ENCODE measurements at regions not wholly inside any gene's neighbourhood (a gene's known extent, or its start where the extent isn't known, plus 50 kb on each side); places are given as distances from the start of the nearest gene placed in this dataset.

GRCh38 chr6:169946971-169947370 lies 195.5 kb downstream of the ERMARD start:
- no peaks in the 10 kb centered on the region for H3K36me3 ChIP-seq (ENCODE audit: insufficient read depth)
- no peak for DNase-seq (ENCODE audit: low spot score)
- H3F3A ChIP-seq (replicated peaks; ENCODE audit: low read depth): no peaks in the 10 kb centered on the region
- no peak overlapping the region for H3K27ac ChIP-seq (ENCODE audit: low read depth)
- no peaks in the 10 kb centered on the region for H4K20me1 ChIP-seq (replicated peaks; ENCODE audit: insufficient read depth)
- H3K4me3 Mint-ChIP-seq: no peak overlapping the region
- peaks cover 6% of the 10 kb centered on the region; the same call in 2 of the 3 replicates for H3K9me3 Mint-ChIP-seq
- H2AFZ ChIP-seq: no peak overlapping the region
- TF ChIP-seq STAT1 (IDR thresholded peaks at IDR 0.05; ENCODE audit: unreplicated experiment): no peak
- TF ChIP-seq JUNB (IDR thresholded peaks at IDR 0.05; ENCODE audit: unreplicated experiment): no peak
- TF ChIP-seq, protein P1, sequence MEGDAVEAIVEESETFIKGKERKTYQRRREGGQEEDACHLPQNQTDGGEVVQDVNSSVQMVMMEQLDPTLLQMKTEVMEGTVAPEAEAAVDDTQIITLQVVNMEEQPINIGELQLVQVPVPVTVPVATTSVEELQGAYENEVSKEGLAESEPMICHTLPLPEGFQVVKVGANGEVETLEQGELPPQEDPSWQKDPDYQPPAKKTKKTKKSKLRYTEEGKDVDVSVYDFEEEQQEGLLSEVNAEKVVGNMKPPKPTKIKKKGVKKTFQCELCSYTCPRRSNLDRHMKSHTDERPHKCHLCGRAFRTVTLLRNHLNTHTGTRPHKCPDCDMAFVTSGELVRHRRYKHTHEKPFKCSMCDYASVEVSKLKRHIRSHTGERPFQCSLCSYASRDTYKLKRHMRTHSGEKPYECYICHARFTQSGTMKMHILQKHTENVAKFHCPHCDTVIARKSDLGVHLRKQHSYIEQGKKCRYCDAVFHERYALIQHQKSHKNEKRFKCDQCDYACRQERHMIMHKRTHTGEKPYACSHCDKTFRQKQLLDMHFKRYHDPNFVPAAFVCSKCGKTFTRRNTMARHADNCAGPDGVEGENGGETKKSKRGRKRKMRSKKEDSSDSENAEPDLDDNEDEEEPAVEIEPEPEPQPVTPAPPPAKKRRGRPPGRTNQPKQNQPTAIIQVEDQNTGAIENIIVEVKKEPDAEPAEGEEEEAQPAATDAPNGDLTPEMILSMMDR (conservative IDR thresholded peaks at IDR 0.05; ENCODE audit: low read depth in 2 of 2): no peak
- TF ChIP-seq EZH2phosphoT487 (IDR thresholded peaks at IDR 0.05; ENCODE audit: unreplicated experiment): no peak
- no peak for TF ChIP-seq POLR2AphosphoS5 (IDR thresholded peaks at IDR 0.05; ENCODE audit: low read depth)
- TF ChIP-seq ZNF114 (CRISPR knock-in tag; IDR thresholded peaks at IDR 0.05): no peak
- TF ChIP-seq, protein P2, sequence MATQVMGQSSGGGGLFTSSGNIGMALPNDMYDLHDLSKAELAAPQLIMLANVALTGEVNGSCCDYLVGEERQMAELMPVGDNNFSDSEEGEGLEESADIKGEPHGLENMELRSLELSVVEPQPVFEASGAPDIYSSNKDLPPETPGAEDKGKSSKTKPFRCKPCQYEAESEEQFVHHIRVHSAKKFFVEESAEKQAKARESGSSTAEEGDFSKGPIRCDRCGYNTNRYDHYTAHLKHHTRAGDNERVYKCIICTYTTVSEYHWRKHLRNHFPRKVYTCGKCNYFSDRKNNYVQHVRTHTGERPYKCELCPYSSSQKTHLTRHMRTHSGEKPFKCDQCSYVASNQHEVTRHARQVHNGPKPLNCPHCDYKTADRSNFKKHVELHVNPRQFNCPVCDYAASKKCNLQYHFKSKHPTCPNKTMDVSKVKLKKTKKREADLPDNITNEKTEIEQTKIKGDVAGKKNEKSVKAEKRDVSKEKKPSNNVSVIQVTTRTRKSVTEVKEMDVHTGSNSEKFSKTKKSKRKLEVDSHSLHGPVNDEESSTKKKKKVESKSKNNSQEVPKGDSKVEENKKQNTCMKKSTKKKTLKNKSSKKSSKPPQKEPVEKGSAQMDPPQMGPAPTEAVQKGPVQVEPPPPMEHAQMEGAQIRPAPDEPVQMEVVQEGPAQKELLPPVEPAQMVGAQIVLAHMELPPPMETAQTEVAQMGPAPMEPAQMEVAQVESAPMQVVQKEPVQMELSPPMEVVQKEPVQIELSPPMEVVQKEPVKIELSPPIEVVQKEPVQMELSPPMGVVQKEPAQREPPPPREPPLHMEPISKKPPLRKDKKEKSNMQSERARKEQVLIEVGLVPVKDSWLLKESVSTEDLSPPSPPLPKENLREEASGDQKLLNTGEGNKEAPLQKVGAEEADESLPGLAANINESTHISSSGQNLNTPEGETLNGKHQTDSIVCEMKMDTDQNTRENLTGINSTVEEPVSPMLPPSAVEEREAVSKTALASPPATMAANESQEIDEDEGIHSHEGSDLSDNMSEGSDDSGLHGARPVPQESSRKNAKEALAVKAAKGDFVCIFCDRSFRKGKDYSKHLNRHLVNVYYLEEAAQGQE (IDR thresholded peaks at IDR 0.05; ENCODE audit: unreplicated experiment): no peak
- TF ChIP-seq NANOG (IDR thresholded peaks at IDR 0.05; ENCODE audit: borderline replicate concordance): no peak
- TF ChIP-seq, protein P3, sequence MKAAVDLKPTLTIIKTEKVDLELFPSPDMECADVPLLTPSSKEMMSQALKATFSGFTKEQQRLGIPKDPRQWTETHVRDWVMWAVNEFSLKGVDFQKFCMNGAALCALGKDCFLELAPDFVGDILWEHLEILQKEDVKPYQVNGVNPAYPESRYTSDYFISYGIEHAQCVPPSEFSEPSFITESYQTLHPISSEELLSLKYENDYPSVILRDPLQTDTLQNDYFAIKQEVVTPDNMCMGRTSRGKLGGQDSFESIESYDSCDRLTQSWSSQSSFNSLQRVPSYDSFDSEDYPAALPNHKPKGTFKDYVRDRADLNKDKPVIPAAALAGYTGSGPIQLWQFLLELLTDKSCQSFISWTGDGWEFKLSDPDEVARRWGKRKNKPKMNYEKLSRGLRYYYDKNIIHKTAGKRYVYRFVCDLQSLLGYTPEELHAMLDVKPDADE (IDR thresholded peaks at IDR 0.05): no peak
- no peak for TF ChIP-seq ZNF331 (CRISPR knock-in tag; IDR thresholded peaks at IDR 0.05; ENCODE audit: low read depth)
- no peak for TF ChIP-seq CREB1 (CRISPR knock-in tag; IDR thresholded peaks at IDR 0.05; ENCODE audit: low read depth)
- no peak for TF ChIP-seq EZH2 (IDR thresholded peaks at IDR 0.05; ENCODE audit: low read depth, unreplicated experiment)
- no peak for TF ChIP-seq ZNF462 (CRISPR knock-in tag; IDR thresholded peaks at IDR 0.05)
- H3K27me3 ChIP-seq (ENCODE audit: insufficient read depth): no peaks in the 10 kb centered on the region
- H3K4me1 ChIP-seq (ENCODE audit: insufficient read depth): no peaks in the 10 kb centered on the region
- H3K27me3 Mint-ChIP-seq (ENCODE audit: insufficient read depth, low read depth, poor library complexity): no peaks in the 10 kb centered on the region
- no peaks in the 10 kb centered on the region for H3K4me1 Mint-ChIP-seq
- no peaks in the 10 kb centered on the region for H3K36me3 Mint-ChIP-seq (ENCODE audit: low read depth)
- H3K79me2 ChIP-seq (replicated peaks; ENCODE audit: insufficient read depth): no peaks in the 10 kb centered on the region
- no peak overlapping the region for H3K4me3 ChIP-seq
- no peak overlapping the region for H3K27ac Mint-ChIP-seq
- H3K4me2 ChIP-seq: no peak overlapping the region
- no peaks in the 10 kb centered on the region for H3K9me2 ChIP-seq (ENCODE audit: insufficient read depth)
- ATAC-seq: no peak

Measured in GM23338 (cell line).